ENCODE measurements at regions not wholly inside any gene's neighbourhood (a gene's known extent, or its start where the extent isn't known, plus 50 kb on each side); places are given as distances from the start of the nearest gene placed in this dataset.

GRCh38 chr10:89937494-89937893, 236.1 kb downstream of the KIF20B start:
- no peaks in the 10 kb centered on the region for H3K4me1 Mint-ChIP-seq
- H3K4me1 ChIP-seq (ENCODE audit: control insufficient read depth, insufficient read depth, low read length): no peaks in the 10 kb centered on the region
- WGBS, 2 experiments (ENCODE audit: insufficient coverage in 1 of 2, insufficient read length in 1 of 2): 88 to 96% methylated on average over 3 of the region's 3 CpGs
- H3K27me3 ChIP-seq (ENCODE audit: control insufficient read depth, insufficient read depth, low read length, poor library complexity, severe bottlenecking): no peaks in the 10 kb centered on the region
- no peak overlapping the region for H3K4me3 ChIP-seq (ENCODE audit: low read length)
- H3K36me3 Mint-ChIP-seq (ENCODE audit: low read depth): no peaks in the 10 kb centered on the region
- H3K27ac Mint-ChIP-seq: no peak overlapping the region
- peaks cover 8% of the 10 kb centered on the region for H3K9me3 ChIP-seq (ENCODE audit: control insufficient read depth, low read length)
- no peak for TF ChIP-seq CTCF (conservative IDR thresholded peaks at IDR 0.05)
- H3K9me3 Mint-ChIP-seq: peaks cover 26% of the 10 kb centered on the region
- no peak overlapping the region for H3K9ac ChIP-seq (ENCODE audit: extremely low read depth, low read length, poor library complexity, severe bottlenecking)
- DNase-seq: no peak
- H3K36me3 ChIP-seq (ENCODE audit: control insufficient read depth, insufficient read depth, low read length): no peaks in the 10 kb centered on the region
- H3K27ac ChIP-seq (ENCODE audit: low read depth, low read length): no peak overlapping the region
- no peaks in the 10 kb centered on the region for H3K27me3 Mint-ChIP-seq (ENCODE audit: insufficient read depth)
- no peak overlapping the region for H3K4me3 Mint-ChIP-seq

- no peaks in the 10 kb centered on the region for H3K4me1 Mint-ChIP-seq
- H3K9me3 Mint-ChIP-seq: peaks cover 26% of the 10 kb centered on the region
- no peaks in the 10 kb centered on the region for H3K27me3 Mint-ChIP-seq (ENCODE audit: insufficient read depth)
- 100% methylated on average over 1 of the region's 1 CpG for WGBS, 2 experiments (ENCODE audit: insufficient coverage in 1 of 2, insufficient read length in 1 of 2)
- no peak overlapping the region for H3K4me3 Mint-ChIP-seq
- H3K36me3 Mint-ChIP-seq (ENCODE audit: low read depth): no peaks in the 10 kb centered on the region
- no peak overlapping the region for H3K27ac ChIP-seq (ENCODE audit: low read depth, low read length)
- no peak overlapping the region for H3K9ac ChIP-seq (ENCODE audit: extremely low read depth, low read length, poor library complexity, severe bottlenecking)
- peaks cover 8% of the 10 kb centered on the region for H3K9me3 ChIP-seq (ENCODE audit: control insufficient read depth, low read length)
- TF ChIP-seq CTCF (conservative IDR thresholded peaks at IDR 0.05): no peak
- H3K4me3 ChIP-seq (ENCODE audit: low read length): no peak overlapping the region
- no peaks in the 10 kb centered on the region for H3K4me1 ChIP-seq (ENCODE audit: control insufficient read depth, insufficient read depth, low read length)
- H3K27ac Mint-ChIP-seq: no peak overlapping the region
- no peak for DNase-seq
- no peaks in the 10 kb centered on the region for H3K27me3 ChIP-seq (ENCODE audit: control insufficient read depth, insufficient read depth, low read length, poor library complexity, severe bottlenecking)
- no peaks in the 10 kb centered on the region for H3K36me3 ChIP-seq (ENCODE audit: control insufficient read depth, insufficient read depth, low read length)
These were observed 238.7 kb downstream of the KIF20B start for GRCh38 chr10:89940076-89940475.

GRCh38 chr10:89942217-89942616, 240.8 kb downstream of the KIF20B start:
- no peak overlapping the region for H3K9ac ChIP-seq (ENCODE audit: extremely low read depth, low read length, poor library complexity, severe bottlenecking)
- no peak overlapping the region for H3K27ac Mint-ChIP-seq
- no peaks in the 10 kb centered on the region for H3K4me1 ChIP-seq (ENCODE audit: control insufficient read depth, insufficient read depth, low read length)
- H3K36me3 Mint-ChIP-seq (ENCODE audit: low read depth): no peaks in the 10 kb centered on the region
- TF ChIP-seq CTCF (conservative IDR thresholded peaks at IDR 0.05): no peak
- peaks cover 12% of the 10 kb centered on the region for H3K9me3 Mint-ChIP-seq
- H3K4me3 Mint-ChIP-seq: no peak overlapping the region
- H3K27me3 ChIP-seq (ENCODE audit: control insufficient read depth, insufficient read depth, low read length, poor library complexity, severe bottlenecking): no peaks in the 10 kb centered on the region
- 83 to 96% methylated on average over 1 of the region's 1 CpG for WGBS, 2 experiments (ENCODE audit: insufficient coverage in 1 of 2, insufficient read length in 1 of 2)
- H3K36me3 ChIP-seq (ENCODE audit: control insufficient read depth, insufficient read depth, low read length): no peaks in the 10 kb centered on the region
- H3K9me3 ChIP-seq (ENCODE audit: control insufficient read depth, low read length): peaks cover 5% of the 10 kb centered on the region
- no peaks in the 10 kb centered on the region for H3K4me1 Mint-ChIP-seq
- no peak for DNase-seq
- H3K27ac ChIP-seq (ENCODE audit: low read depth, low read length): no peak overlapping the region
- no peak overlapping the region for H3K4me3 ChIP-seq (ENCODE audit: low read length)
- no peaks in the 10 kb centered on the region for H3K27me3 Mint-ChIP-seq (ENCODE audit: insufficient read depth)
